HS-27A (cell line): ENCODE measurements at regions not wholly inside any gene's neighbourhood (a gene's known extent, or its start where the extent isn't known, plus 50 kb on each side); places are given as distances from the start of the nearest gene placed in this dataset.

Source experiments
- DNase-seq: peaks from one replicate; pipeline ENCODE4 v3.0.0-alpha.2; 2012; ENCODE audit warnings: low read depth, missing footprints

GRCh38 chr19:33948651-33949335 lies 152.1 kb downstream of the KCTD15 start:
- DNase-seq, result no peak

DNA sequence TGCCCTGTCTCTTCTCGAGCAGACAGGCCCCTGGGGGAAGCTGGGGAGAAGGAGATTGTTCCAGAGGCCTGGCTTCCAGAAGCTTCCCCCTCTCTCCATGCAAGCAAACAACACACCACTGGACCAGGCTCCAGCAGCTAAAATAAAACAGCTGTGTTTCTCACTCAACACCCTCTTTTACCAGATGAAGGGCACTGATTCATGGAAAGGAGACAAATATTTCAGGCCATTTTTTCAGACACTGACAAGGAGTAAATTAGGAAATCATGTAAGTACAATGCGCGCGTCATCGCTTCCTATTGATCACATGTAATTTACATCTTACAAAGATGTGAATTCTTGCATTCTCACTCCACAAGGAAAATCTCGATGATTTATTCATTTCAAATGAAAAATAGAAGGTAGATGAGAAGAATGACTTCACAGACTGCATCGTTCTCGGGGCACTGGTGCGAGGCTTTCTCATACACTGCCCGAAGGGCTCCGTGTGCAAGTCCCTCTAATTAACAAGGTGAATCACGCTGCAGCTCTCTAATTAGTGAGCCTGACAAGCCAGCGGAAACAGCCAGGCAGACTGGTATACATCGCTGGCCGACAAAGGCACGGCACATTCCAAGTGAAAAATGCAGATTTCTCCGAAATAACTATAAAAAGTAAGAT lies 153.6 kb downstream of the KCTD15 start:
- DNase-seq, result no peak

- DNase-seq, result no peak
Measured at GRCh38 chr19:33953023-33953422, 156.4 kb downstream of the KCTD15 start.

GRCh38 chr19:33953592-33953991 lies 156.9 kb downstream of the KCTD15 start:
- no peak for DNase-seq

- DNase-seq, result no peak
Measured at GRCh38 chr19:33954686-33955085, 158.0 kb downstream of the KCTD15 start.

GRCh38 chr19:33956941-33957340 lies 160.3 kb downstream of the KCTD15 start:
- DNase-seq, result no peak

DNA sequence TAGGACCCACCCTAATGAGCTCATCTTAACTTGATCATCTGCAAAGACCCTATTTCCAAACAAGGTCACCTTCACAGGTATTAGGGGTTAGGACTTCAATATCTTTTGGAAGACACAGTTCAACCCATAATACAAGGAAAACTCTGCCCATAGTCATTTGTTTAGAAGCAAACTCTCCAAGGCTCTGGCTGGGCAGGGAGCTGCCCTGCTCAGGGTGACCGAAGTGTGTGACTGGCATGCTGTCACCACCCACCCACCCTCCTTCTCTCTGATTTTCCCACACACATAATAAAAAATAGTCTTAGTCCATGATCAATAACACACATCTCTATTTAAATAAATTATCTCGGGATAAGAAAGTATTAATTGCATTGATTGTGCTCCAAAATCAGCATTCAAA lies 161.1 kb downstream of the KCTD15 start:
- no peak for DNase-seq

DNA sequence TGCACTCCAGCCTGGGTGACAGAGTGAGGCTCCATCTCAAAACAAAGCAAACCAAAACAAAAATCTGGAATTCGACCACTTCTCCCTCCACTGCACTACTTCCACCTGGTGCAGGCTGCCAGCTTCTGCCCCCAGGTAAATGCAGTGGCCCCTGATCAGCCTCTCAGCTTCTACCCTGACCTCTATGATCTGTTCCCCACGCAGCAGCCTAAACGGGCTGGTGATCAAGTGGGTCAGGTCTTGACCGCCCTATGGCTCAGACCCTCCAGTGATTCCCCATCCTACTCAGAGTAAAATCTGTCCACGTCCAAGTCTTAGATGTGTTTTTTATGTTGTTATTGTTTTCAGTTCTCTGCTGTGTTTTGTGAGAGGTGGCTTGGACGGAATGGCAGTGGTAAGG lies 163.9 kb downstream of the KCTD15 start:
- DNase-seq, result no peak

GRCh38 chr19:33962161-33962560 lies 165.5 kb downstream of the KCTD15 start:
- no peak for DNase-seq

GRCh38 chr19:33963514-33963913 lies 166.8 kb downstream of the KCTD15 start:
- no peak for DNase-seq

GRCh38 chr19:33971073-33971472 lies 174.4 kb downstream of the KCTD15 start:
- no peak for DNase-seq

GRCh38 chr19:33977756-33978685 lies 181.4 kb downstream of the KCTD15 start:
- no peak for DNase-seq

DNA sequence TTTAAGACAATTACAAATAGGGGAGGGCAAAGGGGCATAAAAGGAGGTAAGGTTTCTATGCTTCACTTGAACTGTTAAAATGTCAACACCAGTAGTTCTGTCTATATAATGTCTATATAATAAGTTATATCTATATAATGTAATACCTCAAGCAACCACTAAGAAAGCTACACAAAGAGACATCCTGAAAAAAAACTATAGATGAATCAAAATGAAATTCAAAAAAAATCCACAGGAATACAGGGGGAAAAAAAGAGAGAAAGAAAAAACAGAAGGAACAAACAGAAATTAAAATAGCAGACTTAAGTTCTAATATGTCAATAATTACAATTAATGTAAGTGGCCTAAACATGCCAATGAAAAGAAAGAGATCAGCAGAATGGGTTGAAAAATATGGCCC lies 186.0 kb downstream of the KCTD15 start:
- no peak for DNase-seq

DNA sequence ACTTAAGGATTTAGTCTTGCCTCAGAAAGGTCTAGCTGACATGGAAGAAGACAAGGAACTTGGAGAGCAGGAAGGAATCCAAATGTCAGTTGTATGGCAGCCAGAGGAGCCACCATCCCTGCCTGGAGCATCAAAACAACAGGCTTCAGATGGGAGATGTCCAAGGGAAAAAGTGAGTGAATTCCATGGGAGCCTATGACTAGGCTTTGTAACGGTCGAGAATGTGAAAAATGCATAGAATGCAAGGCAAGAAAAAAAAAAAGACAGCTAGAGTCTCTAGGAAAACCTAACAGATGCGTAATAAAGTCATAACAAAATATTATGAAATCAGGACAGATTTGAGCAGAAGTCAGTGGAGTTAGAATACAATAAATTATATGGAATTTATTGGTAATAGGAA lies 183.7 kb upstream of the LSM14A start:
- peak; percentile 74 for DNase-seq

- DNase-seq, result no peak
Measured at GRCh38 chr19:33997690-33998089, 174.6 kb upstream of the LSM14A start.

DNA sequence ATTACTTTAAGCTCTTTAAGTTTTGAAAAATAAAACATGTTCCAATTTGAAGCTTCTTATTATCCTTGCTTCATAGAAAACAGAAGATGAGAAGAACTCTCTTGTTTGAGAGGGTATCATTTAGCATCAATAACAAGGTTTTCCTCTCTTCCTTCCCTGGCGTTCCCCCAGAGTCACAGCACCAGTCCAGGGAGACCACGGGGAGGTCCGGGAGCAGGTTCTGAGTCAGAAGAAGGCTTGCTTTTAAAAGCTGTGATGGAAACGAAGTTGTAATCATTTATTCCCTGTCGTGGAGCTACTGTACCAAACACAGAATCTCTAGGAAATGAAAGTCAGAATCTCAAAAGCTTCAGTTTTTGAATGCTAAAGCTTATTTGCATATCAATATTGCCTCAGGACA lies 174.0 kb upstream of the LSM14A start:
- no peak for DNase-seq

- no peak for DNase-seq
Measured at GRCh38 chr19:33998739-33999345, 173.5 kb upstream of the LSM14A start.

GRCh38 chr19:34017024-34017423 lies 155.3 kb upstream of the LSM14A start:
- no peak for DNase-seq

- no peak for DNase-seq
Measured at GRCh38 chr19:34017601-34018000, 154.7 kb upstream of the LSM14A start.

- DNase-seq, result no peak
Measured at GRCh38 chr19:34018546-34018945, 153.8 kb upstream of the LSM14A start.

GRCh38 chr19:34023381-34023780 lies 148.9 kb upstream of the LSM14A start:
- DNase-seq, result no peak

DNA sequence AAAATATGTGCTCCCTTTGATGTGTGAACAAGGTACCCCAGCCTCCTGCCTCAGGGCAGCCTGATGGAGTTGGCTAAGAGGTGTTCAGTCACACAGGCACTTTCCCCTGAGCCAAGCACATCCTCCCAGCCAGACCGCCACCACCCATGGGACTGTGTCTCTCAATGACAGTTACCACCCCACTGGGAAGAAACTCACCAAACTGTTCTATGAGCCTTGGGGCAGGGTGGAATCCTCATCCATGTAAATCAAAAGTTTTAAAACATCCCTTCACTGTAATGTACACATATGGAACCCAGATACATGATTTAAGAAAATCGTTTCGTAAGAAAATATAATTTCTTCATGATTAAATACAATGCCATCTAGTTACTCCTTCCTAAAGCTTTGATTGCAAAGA lies 138.4 kb upstream of the LSM14A start:
- no peak for DNase-seq
